MM.1S (cell line): ENCODE measurements at regions not wholly inside any gene's neighbourhood (a gene's known extent, or its start where the extent isn't known, plus 50 kb on each side); places are given as distances from the start of the nearest gene placed in this dataset.

ENCODE experiments used
- EZH2 ChIP-seq: fragments of 300-600 bp; sonication (generic); optimal IDR thresholded peaks from 2 replicates; pipeline ENCODE3; 2017; ENCODE audit warnings: low read depth, mild to moderate bottlenecking, antibody characterized with exemption, low read length, mixed read lengths
- EZH2phosphoT487 ChIP-seq: fragments of 300-600 bp; sonication (generic); IDR thresholded peaks from 2 replicates; pipeline ENCODE4 v1.6.1; 2018; ENCODE audit warnings: antibody characterized with exemption, low read length
- TF ChIP-seq, protein P1 (sequence below): fragments of 300-600 bp; sonication (generic); IDR thresholded peaks from 2 replicates; pipeline ENCODE4 v1.5.1; 2016; ENCODE audit warnings: antibody characterized with exemption, low read length, mixed read lengths

DNA sequence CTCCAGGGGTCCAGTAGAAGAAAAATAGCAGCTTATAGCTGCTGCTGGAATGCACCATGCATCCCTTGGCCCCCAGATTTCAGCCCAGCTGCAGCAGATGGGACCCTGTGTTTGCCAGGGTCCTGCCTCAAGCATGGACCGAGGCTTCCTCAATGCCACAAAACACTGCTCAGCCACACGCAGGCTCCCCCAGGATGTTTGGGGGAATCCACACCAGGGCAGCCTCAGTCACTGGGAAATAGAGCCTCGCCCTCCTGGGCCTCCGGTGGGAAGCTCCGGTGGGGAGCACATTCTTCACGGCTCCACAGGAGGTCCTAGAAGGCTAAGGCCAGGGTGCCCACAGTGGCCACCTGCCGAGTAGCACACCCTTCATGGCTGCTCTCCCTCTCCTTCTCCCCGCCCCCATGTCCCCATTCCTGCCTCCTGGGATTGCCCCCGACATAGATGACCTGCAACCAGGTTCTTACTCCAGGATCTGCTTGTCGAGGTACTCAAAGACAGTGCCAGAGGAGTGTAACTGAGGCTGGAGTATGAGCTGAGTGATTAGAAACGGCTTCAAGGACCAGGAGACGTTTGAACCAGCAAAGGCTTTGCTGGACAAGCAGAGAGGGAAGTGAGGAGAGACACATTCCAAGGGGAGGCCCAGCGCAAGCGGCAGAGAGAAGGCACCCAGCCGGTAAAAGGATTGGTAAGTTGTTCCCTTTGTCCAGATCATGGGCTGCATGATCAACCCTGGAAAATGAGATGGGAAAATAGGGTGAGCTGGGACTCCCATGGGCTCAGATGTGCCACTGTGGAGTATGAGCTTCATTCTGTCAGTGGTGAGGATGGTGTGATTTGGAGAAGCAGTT lies 110.7 kb upstream of the UQCRFS1 start:
- TF ChIP-seq, protein P1, sequence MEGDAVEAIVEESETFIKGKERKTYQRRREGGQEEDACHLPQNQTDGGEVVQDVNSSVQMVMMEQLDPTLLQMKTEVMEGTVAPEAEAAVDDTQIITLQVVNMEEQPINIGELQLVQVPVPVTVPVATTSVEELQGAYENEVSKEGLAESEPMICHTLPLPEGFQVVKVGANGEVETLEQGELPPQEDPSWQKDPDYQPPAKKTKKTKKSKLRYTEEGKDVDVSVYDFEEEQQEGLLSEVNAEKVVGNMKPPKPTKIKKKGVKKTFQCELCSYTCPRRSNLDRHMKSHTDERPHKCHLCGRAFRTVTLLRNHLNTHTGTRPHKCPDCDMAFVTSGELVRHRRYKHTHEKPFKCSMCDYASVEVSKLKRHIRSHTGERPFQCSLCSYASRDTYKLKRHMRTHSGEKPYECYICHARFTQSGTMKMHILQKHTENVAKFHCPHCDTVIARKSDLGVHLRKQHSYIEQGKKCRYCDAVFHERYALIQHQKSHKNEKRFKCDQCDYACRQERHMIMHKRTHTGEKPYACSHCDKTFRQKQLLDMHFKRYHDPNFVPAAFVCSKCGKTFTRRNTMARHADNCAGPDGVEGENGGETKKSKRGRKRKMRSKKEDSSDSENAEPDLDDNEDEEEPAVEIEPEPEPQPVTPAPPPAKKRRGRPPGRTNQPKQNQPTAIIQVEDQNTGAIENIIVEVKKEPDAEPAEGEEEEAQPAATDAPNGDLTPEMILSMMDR: no peak
- no peak for TF ChIP-seq EZH2
- no peak for TF ChIP-seq EZH2phosphoT487
